Keratinocyte (primary cell): ENCODE measurements at regions not wholly inside any gene's neighbourhood (a gene's known extent, or its start where the extent isn't known, plus 50 kb on each side); places are given as distances from the start of the nearest gene placed in this dataset.

Source experiments
- CTCF ChIP-seq, 3 experiments: IDR thresholded peaks in 1 of 3; conservative IDR thresholded peaks in 1 of 3; optimal IDR thresholded peaks in 1 of 3; 2 replicates in 2 of 3; 3 replicates in 1 of 3; pipeline versions ENCODE3 to v1.5.1; 2011; ENCODE audit warnings: low read length in 3 of 3, mild to moderate bottlenecking in 3 of 3, moderate library complexity in 2 of 3, control low read depth in 1 of 3, inconsistent platforms in 1 of 3; ENCODE audit not compliant: insufficient read depth in 2 of 3; ENCODE audit errors: extremely low read depth in 1 of 3
- EZH2 ChIP-seq: IDR thresholded peaks from one replicate; pipeline ENCODE4 v1.6.1; 2012; ENCODE audit warnings: inconsistent platforms, mild to moderate bottlenecking, low read length, moderate library complexity

DNA sequence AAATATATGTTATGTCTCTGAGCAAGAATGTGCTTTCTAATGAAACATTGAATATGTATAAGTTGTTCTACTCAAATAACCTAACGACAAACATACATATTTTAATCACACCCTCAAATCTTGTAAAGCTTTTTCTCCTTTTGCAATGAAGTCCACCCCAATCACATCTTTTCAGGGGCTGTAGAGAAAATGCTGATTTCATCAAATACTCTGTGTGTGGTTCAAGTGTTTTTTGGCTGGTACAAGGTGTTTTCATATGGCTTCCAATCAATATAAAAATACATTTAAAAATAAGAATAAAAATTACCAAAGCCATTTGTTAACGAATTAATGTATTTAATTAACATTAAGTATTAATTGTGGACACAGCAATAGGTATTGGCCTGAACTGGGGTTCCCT lies 57.2 kb upstream of the TMEM196 start:
- no peak for TF ChIP-seq CTCF (optimal IDR thresholded peaks at IDR 0.05 in 1 of 3, IDR thresholded peaks at IDR 0.05 in 1 of 3, conservative IDR thresholded peaks at IDR 0.05 in 1 of 3; ENCODE audit: extremely low read depth in 1 of 3, insufficient read depth in 2 of 3, low read length in 3 of 3)
- no peak for TF ChIP-seq EZH2
